Vagina (tissue), 2 donors: ENCODE measurements at regions not wholly inside any gene's neighbourhood (a gene's known extent, or its start where the extent isn't known, plus 50 kb on each side); places are given as distances from the start of the nearest gene placed in this dataset. TPM values are rescaled to one million over a fixed set of nuclear protein-coding genes. Genes with fewer than 3 reads are reported as not detected.
"Not testable (repeated sequence)": the region's sequence is repeated elsewhere in the genome, so short reads cannot be mapped to it uniquely, and the experiment has no call there.

Source experiments
- DNase-seq, 2 donors: peaks; one replicate each; pipeline ENCODE4 v3.0.0-alpha.2; 2017; ENCODE audit errors: extremely low spot score in 2 of 2
- H3K27ac ChIP-seq: fragments of 200-600 bp; sonication (generic); one replicate; pipeline ENCODE4 v1.5.1; 2019
- H3K27me3 ChIP-seq: fragments of 200-600 bp; sonication (generic); one replicate; pipeline ENCODE4 v1.5.1; 2019
- H3K36me3 ChIP-seq, 2 donors: fragments of 200-600 bp; sonication (generic); one replicate each; pipeline ENCODE4 v1.5.1; 2017 to 2019
- H3K4me1 ChIP-seq: fragments of 200-600 bp; sonication (generic); one replicate; pipeline ENCODE4 v1.5.1; 2019
- H3K4me3 ChIP-seq, 2 donors: fragments of 200-600 bp; sonication (generic); 1 replicate in 1 of 2; 2 replicates in 1 of 2; pipeline ENCODE4 v1.5.1; 2016 to 2019
- H3K9me3 ChIP-seq: fragments of 200-600 bp; sonication (generic); one replicate; pipeline ENCODE4 v1.5.1; 2019
- CTCF ChIP-seq, 3 experiments: fragments of 450-650 bp in 2 of 3; fragments of 200-600 bp in 1 of 3; sonication (generic) in 1 of 3; IDR thresholded peaks; one replicate each; pipeline ENCODE4 v1.5.1; 2017 to 2019; ENCODE audit warnings: antibody characterized with exemption in 3 of 3, mild to moderate bottlenecking in 2 of 3, moderate library complexity in 2 of 3
- POLR2A ChIP-seq, 2 donors: fragments of 450-650 bp; IDR thresholded peaks; one replicate each; pipeline ENCODE4 v1.6.1; 2017; ENCODE audit warnings: antibody characterized with exemption in 2 of 2, mild to moderate bottlenecking in 2 of 2, moderate library complexity in 2 of 2
- POLR2AphosphoS5 ChIP-seq, 2 donors: sonication (generic); formaldehyde crosslinking; IDR thresholded peaks; one replicate each; pipeline ENCODE4 v1.9.0; 2017; ENCODE audit warnings: antibody characterized with exemption in 2 of 2, mild to moderate bottlenecking in 2 of 2, low read depth in 1 of 2; ENCODE audit not compliant: insufficient read depth in 1 of 2
- intact Hi-C: fragments of 100-400 bp; cut with DNase I; formaldehyde crosslinking; loops from one replicate; pipeline ENCODE4 v1.15.1; 2023
- microRNA-seq: library from miRNA; unstranded; fragments of <30 nt; microRNA quantifications from one replicate; pipeline ENCODE4, GENCODE V29; 2017; ENCODE audit warnings: borderline number of aligned reads, borderline replicate concordance
- small RNA-seq: library from RNA; depleted of rRNA; stranded (forward); fragments of <200 nt; gene quantifications from one replicate; pipeline ENCODE3, GENCODE V24; 2016

DNA sequence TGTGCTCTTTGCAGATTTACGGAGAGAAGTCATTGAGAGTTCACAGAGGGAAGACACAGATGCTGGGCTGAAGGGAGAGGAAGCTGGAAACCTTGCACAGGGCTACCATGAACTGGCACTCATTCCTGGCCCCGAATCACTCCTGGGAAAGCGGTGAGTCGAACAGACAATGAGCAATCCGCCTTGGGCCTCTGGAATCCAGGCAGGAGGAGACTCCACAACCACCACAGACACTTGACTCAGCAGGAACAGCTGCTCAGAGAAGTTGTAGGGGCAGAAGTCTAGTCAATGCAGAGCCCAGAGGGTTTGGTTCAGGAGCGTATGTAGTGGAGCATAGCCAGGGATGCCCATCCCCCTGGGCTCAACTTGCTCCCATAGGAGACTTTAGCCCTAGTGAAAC is 62.8 kb upstream of the GRIA3 start:
- Histone ChIP-seq H3K9me3 (no peaks in the 10 kb centered on the region), H3K27me3 (no peaks in the 10 kb centered on the region), H3K36me3 (no peaks in the 10 kb centered on the region), H3K4me1 (no peaks in the 10 kb centered on the region), H3K27ac (no peak overlapping the region), H3K4me3 (no peak overlapping the region)
- DNase-seq = no peak
- intact Hi-C loops = no loop called here
- TF ChIP-seq POLR2AphosphoS5 (IDR thresholded peaks at IDR 0.05; ENCODE audit: insufficient read depth in 1 of 2, low read depth in 1 of 2) (no peak), POLR2A (IDR thresholded peaks at IDR 0.05) (no peak), CTCF (IDR thresholded peaks at IDR 0.05) (no peak)

DNA sequence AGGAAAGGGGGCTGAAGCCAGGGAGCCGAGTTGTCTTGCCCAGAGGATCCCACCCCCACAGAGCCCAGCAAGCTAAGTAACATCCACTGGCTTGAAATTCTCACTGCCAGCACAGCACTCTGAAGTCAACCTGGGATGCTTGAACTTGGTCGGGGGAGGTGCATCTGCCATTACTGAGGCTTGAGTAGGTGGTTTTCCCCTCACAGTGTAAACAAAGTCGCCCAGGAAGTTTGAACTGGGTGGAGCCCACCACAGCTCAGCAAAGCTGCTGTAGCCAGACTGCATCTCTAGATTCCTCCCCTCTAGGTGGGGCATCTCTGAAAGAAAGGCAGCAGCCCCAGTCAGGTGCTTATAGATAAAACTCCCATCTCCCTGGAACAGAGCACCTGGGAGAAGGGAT is 54.3 kb upstream of the GRIA3 start:
- H3K27ac ChIP-seq, intact Hi-C loops, H3K9me3 ChIP-seq, H3K4me1 ChIP-seq, H3K36me3 ChIP-seq, H3K27me3 ChIP-seq, DNase-seq, H3K4me3 ChIP-seq: not testable (repeated sequence)

Small RNA genes lying in the stretch of these regions (microRNA-seq; reads per million reads assigned to microRNA genes)
- not detected for gene MIR3672

Small RNA genes lying in the stretch of these regions (small RNA-seq; reads per million reads assigned to genes)
- not detected for gene MIR3672
- gene RF00012 = not detected
